ENCODE measurements at regions not wholly inside any gene's neighbourhood (a gene's known extent, or its start where the extent isn't known, plus 50 kb on each side); places are given as distances from the start of the nearest gene placed in this dataset.

- TF ChIP-seq EZH2 (IDR thresholded peaks at IDR 0.05; ENCODE audit: borderline replicate concordance, low read depth, low read length, severe bottlenecking) (no peak), MAX (IDR thresholded peaks at IDR 0.05; ENCODE audit: insufficient read depth, insufficient read length) (no peak), POLR2AphosphoS5 (IDR thresholded peaks at IDR 0.05; ENCODE audit: insufficient read depth, low read depth, low read length) (no peak), CTCF (IDR thresholded peaks at IDR 0.05; ENCODE audit: extremely low read depth in 1 of 2, insufficient read depth in 1 of 2, low read depth in 1 of 2, low read length in 2 of 2) (no peak), FOS (IDR thresholded peaks at IDR 0.05; ENCODE audit: borderline replicate concordance, insufficient read depth, low read length) (no peak)
These were observed 62.1 kb downstream of the CEBPB start for GRCh38 chr20:50252701-50253100.

Data from endothelial cell of umbilical vein (primary cell).